OCI-M1 (cell line): ENCODE measurements at regions not wholly inside any gene's neighbourhood (a gene's known extent, or its start where the extent isn't known, plus 50 kb on each side); places are given as distances from the start of the nearest gene placed in this dataset.
"Not testable (repeated sequence)": the region's sequence is repeated elsewhere in the genome, so short reads cannot be mapped to it uniquely, and the experiment has no call there.

Source experiments
- DNase-seq: peaks from one replicate; lab custom pipeline; 2025; lab: John Stamatoyannopoulos, UW

- DNase-seq = no peak
These were observed 679.7 kb upstream of the AUTS2 start for GRCh38 chr7:68918621-68919020.

DNA sequence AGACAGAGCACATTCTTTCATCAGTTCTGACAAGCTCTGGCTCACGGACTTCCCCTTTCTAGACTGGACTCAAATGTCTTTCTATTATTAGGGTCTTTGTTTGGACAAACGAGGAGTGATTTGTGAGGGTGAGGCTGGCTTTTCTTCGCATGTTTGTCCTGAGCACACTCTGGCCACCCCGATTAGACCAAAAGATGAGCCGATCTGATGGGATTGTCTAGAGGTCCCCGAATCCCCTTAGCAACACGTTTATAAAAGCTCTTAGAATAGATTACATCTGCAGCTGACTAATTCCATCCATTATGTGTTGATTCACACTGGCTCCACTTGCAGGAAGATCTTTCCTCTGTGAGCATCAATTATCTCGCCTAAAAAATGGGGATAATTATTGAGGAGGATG is 675.4 kb upstream of the AUTS2 start:
- DNase-seq = no peak

GRCh38 chr7:68925241-68925640 is 673.0 kb upstream of the AUTS2 start:
- no peak for DNase-seq

DNA sequence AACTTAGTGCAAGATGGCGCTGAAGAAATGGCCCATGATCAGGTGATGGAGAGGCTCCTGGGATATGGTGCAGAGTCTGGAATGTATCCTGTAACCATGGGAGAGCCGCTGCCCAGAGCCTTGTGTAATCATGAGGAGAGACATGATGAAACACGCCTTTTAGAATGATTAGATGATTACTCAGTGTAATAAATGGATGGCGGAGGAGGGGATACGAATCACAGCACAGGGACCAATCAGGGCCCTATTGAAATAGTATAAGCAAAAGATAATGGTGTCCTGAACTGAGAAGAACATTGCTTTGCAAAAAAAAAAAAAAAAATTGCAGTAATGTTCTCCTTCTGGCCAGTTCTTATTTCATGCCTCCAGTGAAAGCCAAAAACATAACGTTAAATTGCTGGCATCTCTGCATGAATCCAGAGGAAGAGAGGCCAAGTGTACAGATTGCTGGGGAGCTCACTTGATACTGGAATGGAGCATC is 668.5 kb upstream of the AUTS2 start:
- DNase-seq = no peak

- no peak for DNase-seq
These were observed 661.7 kb upstream of the AUTS2 start for GRCh38 chr7:68936471-68937035.

DNA sequence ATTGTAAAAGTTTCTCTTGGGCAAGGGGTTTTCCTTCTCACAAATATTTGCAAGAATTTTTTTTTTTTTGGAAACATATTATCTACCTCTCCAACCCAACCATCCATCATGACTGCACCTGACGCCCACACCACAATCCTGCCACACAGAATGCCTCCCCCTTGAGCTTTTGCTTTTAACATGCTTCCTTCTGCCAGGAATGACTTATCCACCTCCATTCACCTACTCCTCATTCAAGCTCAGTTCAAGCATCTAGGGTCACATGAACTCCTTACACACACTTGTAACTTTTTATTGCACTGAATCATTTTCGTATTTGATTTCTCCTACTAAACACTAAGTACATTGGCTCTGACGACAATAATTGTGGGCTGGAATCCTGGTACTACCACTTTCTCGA is 660.1 kb upstream of the AUTS2 start:
- no peak for DNase-seq

DNA sequence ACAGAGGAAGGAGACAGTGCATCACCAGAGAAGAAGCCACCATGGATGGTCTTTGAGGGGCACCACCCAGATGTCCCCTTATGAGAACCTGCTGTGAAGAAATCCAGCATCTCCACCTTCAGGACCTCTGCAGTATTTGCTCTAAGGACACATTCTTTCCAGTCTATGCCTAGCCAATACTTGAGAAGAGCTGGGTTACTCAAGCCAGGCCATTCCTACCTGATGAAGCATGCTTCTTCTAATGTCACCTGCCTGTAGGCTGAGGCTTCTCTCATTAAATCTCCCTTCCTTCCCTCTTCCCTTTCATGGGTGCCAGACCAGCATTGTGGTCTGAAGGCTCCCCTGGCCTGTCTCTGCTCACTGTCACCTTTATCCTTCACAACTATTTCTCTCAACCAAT is 654.5 kb upstream of the AUTS2 start:
- no peak for DNase-seq

- DNase-seq = no peak
These were observed 642.6 kb upstream of the AUTS2 start for GRCh38 chr7:68955656-68956055.

DNA sequence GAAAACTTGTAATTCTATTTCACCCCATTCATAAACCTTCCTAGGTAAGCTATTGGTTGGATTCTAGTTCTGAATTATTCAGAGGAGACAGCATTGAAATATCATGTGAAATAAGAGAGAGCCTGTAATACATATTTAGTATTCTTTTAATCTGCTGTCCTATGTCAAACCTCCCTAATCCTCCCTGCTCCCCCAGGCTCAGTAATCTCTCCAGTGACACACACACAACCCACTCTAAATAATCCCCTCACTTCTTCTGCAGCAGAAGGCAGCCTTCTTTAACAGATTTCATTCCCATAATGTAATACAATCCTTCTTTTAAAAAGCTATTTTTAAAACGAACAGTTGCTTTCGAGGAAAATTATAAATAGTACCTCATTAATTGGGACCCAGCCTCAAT is 639.7 kb upstream of the AUTS2 start:
- no peak for DNase-seq

GRCh38 chr7:68963552-68963951 is 634.7 kb upstream of the AUTS2 start:
- DNase-seq = no peak

DNA sequence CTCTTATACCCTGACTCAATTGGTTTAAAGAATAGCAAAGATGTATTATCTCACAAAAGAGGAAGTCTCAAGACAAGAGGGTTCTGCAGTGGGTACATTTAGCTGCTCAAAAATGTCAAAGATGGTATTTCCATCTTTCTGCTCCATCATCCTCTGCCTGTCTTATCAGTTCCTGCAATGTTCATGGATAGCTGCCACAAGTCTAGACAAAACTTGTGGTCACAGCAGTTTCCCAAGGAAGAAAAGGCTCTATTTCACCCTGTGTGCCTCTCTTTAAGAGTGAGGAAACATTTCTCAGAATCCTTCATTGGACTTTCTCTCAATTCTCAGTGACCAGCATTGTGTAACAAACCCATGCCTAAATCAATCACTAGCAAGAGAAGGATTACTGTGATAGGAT is 634.2 kb upstream of the AUTS2 start:
- DNase-seq = peak; percentile 35

DNA sequence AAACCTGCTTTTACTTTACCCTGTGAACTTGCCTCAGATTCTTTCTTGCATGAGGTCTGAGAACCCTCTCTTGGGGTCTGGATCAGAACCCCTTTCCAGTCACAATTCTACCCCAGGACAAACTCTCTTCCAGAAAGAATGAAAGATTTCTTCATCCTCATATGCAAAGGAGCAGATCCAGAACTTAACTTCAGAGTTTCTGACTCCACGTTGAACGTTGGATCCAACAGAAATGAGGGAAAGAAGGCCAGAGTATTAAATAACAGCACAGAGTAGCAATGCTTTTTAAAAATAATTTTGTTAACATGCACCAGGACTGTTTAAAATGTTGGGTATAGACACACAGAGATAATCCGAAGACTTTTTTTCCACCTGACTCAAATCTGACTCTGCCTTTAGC is 632.9 kb upstream of the AUTS2 start:
- no peak for DNase-seq

DNA sequence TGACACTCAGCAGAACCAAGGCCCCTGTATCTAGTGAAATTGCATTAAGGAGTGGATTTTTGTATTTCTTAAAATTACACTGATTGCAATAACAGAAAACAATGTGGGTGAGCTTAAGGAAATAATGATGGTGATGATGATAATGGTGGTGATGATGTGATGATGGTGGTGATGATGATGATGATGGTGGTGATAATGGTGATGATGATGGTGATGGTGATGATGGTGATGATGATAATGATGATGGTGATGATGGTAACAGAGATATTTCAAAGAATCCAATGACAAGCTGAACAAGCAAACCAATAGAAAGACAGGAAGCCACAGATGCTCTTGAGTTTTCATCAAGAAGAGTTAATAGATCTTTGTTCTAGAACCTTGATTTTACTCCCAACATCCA is 630.7 kb upstream of the AUTS2 start:
- DNase-seq = no peak

DNA sequence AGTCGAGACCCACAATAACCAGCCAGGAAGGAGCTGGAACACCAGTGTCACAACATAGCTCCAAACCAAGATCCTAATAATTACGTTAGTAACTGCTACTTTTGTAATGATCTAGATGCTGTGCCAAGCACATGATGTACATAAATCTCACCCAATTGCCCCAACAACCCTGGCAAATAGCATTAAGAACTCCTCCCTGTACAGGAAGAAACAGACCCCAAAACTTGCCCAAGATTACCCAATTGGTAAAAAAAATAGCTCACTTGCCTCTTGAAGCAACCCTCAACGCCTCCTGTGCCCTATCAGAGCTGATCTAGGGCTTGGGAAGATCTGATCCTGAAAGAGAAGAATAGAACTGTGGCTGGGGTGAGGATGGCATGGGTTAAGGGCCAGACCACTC is 628.7 kb upstream of the AUTS2 start:
- DNase-seq = no peak

- DNase-seq = no peak
These were observed 626.5 kb upstream of the AUTS2 start for GRCh38 chr7:68971634-68972340.

DNA sequence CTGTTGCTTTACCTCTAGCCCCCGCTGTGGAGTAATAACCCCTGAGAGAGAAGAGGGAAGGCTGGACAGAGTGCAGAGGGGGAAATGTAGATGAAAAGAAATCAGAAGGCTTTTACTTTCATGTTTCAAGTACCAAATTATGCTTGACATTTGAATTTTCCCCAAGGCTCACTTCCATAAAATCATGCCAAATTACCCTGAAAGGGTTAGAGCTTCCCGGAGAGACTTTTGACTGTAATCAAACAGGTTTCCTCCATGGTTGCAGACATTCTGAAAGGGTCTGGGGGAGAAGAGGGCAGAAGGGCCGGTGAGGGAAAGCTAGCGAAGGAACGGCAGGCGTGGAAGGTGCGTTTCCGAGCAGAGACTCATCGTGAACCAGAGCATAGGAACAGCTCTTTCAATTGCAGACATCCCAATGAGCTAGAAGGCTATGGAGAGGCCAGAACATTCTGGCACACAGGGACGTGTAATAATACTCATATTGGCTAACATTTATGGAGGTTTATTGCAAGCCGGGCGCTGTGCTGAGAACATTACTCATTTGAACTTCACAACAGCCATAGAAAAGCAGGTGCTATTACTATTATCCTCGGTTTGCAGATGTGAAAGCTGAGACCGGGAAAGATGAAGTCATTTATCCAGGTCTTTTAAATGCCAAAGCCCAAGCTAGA is 620.8 kb upstream of the AUTS2 start:
- no peak for DNase-seq

GRCh38 chr7:68978710-68979109 is 619.6 kb upstream of the AUTS2 start:
- no peak for DNase-seq

- no peak for DNase-seq
These were observed 618.3 kb upstream of the AUTS2 start for GRCh38 chr7:68980011-68980410.

- DNase-seq = not testable (repeated sequence)
These were observed 617.8 kb upstream of the AUTS2 start for GRCh38 chr7:68980432-68980831.

GRCh38 chr7:68984306-68984705 is 614.0 kb upstream of the AUTS2 start:
- no peak for DNase-seq

DNA sequence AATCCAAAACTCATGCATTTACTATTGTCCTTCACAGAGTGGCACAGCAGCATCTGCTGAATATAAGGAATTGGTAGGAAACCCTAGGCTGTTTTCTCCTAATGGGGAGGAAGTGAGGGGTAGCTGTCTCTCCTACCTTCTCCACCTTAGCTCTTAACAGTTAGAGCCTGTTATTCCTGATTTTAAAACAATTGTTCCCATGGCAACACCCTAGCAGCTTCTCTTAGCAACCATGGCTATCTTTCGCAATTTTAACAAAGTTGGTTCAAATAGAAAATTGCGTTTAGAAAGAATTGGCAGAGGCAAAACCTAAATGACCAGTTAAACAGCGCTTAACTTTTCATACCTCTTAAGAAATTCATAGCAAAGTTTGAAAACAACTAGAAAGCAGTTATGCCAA is 603.4 kb upstream of the AUTS2 start:
- no peak for DNase-seq

DNA sequence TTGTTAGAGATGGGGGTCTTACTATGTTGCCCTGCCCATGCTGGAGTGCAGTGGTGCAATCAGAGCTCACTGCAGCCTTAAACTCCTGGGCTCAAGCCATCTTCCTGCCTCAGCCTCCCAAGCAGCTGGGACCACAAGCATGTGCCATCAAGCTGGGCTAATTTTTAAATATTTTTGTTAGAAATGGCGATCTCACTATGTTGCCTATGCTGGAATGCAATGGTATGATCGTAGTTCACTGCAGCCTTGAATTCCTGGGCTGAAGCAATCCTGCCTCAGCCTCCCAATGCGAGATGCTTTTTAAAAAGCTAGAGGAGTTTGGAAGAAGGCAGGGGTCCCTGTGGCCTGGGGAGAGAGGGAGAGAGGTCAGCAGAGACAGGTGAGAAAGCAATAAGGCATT is 600.1 kb upstream of the AUTS2 start:
- DNase-seq = no peak

- no peak for DNase-seq
These were observed 595.9 kb upstream of the AUTS2 start for GRCh38 chr7:69002416-69002815.

GRCh38 chr7:69012149-69012548 is 586.1 kb upstream of the AUTS2 start:
- no peak for DNase-seq
